LNCaP clone FGC (cell line): ENCODE measurements at regions not wholly inside any gene's neighbourhood (a gene's known extent, or its start where the extent isn't known, plus 50 kb on each side); places are given as distances from the start of the nearest gene placed in this dataset.

Experiments
- DNase-seq: peaks from one replicate; pipeline ENCODE4 v3.0.0-alpha.2; 2011; ENCODE audit warnings: low read depth
- H3K4me3 ChIP-seq: 2 replicates; pipeline ENCODE4 v1.5.1; 2011; ENCODE audit warnings: mild to moderate bottlenecking, low read depth, low read length, control low read depth
- CTCF ChIP-seq: IDR thresholded peaks from 2 replicates; pipeline ENCODE4 v1.5.1; 2012; ENCODE audit warnings: mild to moderate bottlenecking; ENCODE audit not compliant: control insufficient read depth, insufficient read depth; ENCODE audit errors: extremely low read depth

GRCh38 chr19:31513841-31514240 lies 164.6 kb upstream of the TSHZ3 start:
- H3K4me3 ChIP-seq: no peak overlapping the region
- no peak for DNase-seq
- no peak for TF ChIP-seq CTCF

GRCh38 chr19:31515931-31516330 lies 166.7 kb upstream of the TSHZ3 start:
- TF ChIP-seq CTCF: no peak
- DNase-seq: no peak
- H3K4me3 ChIP-seq: no peak overlapping the region

- no peak overlapping the region for H3K4me3 ChIP-seq
- TF ChIP-seq CTCF: no peak
- no peak for DNase-seq
These were observed 167.5 kb upstream of the TSHZ3 start for GRCh38 chr19:31516756-31517155.

GRCh38 chr19:31517224-31518180 lies 168.3 kb upstream of the TSHZ3 start:
- H3K4me3 ChIP-seq: no peak overlapping the region
- no peak for TF ChIP-seq CTCF
- no peak for DNase-seq

- no peak overlapping the region for H3K4me3 ChIP-seq
- no peak for TF ChIP-seq CTCF
- no peak for DNase-seq
These were observed 169.2 kb upstream of the TSHZ3 start for GRCh38 chr19:31518216-31519020.

GRCh38 chr19:31519256-31519655 lies 170.0 kb upstream of the TSHZ3 start:
- no peak for TF ChIP-seq CTCF
- no peak for DNase-seq
- no peak overlapping the region for H3K4me3 ChIP-seq
